ENCODE measurements at regions not wholly inside any gene's neighbourhood (a gene's known extent, or its start where the extent isn't known, plus 50 kb on each side); places are given as distances from the start of the nearest gene placed in this dataset.

DNA sequence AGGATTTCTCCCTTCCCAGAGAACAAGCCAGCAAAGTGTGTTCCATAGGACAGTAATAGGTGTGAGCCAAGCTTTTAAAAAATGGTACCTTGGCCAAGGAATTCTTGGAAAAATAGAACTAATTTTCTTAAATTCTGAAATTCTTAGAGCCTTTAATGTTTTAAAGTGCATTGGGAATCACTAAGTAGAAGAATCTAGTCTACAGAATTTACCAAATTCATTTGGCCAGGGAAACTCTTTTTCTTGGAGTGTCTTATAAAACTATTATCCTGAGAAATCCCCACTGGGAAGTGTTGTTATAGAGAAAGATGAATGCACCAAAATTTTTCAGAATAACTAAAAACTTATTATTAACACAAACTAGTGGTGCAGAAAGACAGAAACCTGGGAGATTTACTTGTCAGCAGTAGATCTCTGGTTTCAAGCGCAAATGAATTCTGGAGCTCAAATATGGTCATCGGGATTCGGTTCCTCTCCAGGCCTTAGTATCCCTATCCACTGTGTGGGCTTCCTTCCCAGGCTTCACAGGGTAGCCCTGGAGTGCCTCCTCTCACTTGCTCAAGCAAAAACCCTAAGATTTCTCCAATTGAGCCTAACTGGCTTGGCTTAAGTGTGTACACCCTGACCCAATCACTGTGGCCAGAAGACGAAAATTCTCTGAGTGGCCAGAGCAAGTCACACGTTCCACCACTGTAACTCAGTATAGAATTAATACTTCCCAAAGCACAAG is 217.8 kb downstream of the CHD9NB start:
- Histone ChIP-seq H3K4me1 (ENCODE audit: control insufficient read depth in 1 of 2, insufficient read depth in 1 of 2, low read depth in 1 of 2, low read length in 1 of 2) (no peaks in the 10 kb centered on the region), H3K4me3 (ENCODE audit: low read depth in 1 of 2, low read length in 1 of 2) (no peak overlapping the region), H3K27me3 (no peaks in the 10 kb centered on the region), H3K36me3 (no peaks in the 10 kb centered on the region), H3K27ac (no peak overlapping the region), H3K9me3 (no peaks in the 10 kb centered on the region)
- TF ChIP-seq, protein P1, sequence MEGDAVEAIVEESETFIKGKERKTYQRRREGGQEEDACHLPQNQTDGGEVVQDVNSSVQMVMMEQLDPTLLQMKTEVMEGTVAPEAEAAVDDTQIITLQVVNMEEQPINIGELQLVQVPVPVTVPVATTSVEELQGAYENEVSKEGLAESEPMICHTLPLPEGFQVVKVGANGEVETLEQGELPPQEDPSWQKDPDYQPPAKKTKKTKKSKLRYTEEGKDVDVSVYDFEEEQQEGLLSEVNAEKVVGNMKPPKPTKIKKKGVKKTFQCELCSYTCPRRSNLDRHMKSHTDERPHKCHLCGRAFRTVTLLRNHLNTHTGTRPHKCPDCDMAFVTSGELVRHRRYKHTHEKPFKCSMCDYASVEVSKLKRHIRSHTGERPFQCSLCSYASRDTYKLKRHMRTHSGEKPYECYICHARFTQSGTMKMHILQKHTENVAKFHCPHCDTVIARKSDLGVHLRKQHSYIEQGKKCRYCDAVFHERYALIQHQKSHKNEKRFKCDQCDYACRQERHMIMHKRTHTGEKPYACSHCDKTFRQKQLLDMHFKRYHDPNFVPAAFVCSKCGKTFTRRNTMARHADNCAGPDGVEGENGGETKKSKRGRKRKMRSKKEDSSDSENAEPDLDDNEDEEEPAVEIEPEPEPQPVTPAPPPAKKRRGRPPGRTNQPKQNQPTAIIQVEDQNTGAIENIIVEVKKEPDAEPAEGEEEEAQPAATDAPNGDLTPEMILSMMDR (IDR thresholded peaks at IDR 0.05), result no peak

DNA sequence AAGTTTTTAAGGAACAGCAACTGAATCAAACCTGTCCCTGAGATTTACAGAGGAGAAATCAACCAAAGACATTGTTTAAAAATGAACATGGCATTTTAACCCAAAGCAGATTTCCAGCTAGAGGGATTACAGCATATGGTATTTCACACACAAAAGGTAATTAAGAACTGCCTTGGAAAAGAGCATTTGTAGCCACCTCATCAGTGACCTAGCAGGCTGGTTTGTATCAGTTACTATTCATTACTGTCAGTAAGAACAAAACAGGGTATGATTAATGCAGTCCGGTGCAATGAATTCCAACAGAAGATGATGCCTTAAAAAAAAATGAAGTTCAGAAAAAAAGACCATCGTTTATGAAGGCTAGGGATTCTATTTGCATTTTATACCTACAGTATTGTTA is 219.9 kb downstream of the CHD9NB start:
- no peaks in the 10 kb centered on the region for H3K36me3 ChIP-seq
- H3K27ac ChIP-seq, result no peak overlapping the region
- TF ChIP-seq, protein P1 (IDR thresholded peaks at IDR 0.05), result no peak
- H3K27me3 ChIP-seq, result no peaks in the 10 kb centered on the region
- no peaks in the 10 kb centered on the region for H3K4me1 ChIP-seq (ENCODE audit: control insufficient read depth in 1 of 2, insufficient read depth in 1 of 2, low read depth in 1 of 2, low read length in 1 of 2)
- no peak overlapping the region for H3K4me3 ChIP-seq (ENCODE audit: low read depth in 1 of 2, low read length in 1 of 2)
- H3K9me3 ChIP-seq, result no peaks in the 10 kb centered on the region

DNA sequence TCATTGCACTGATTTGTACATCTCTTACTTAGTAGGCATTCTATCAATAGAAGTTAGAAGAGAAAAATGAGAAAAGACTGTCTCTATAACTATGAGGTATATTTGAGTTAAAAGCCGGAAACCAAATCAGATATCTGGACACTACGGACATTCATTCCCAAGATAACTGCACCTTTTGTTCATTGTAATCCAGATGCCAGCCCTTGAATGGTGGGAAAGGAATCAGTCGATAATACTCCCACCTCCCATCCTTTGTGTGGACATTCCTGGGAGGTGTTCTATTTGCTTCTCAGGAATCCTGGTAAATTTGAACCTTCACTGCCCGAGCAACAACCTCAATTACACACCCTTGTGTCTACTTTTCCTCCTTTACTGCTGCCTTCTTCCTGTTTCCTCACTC is 225.2 kb downstream of the CHD9NB start:
- Histone ChIP-seq H3K9me3 (no peaks in the 10 kb centered on the region), H3K27ac (no peak overlapping the region), H3K36me3 (no peaks in the 10 kb centered on the region), H3K4me1 (ENCODE audit: control insufficient read depth in 1 of 2, insufficient read depth in 1 of 2, low read depth in 1 of 2, low read length in 1 of 2) (no peaks in the 10 kb centered on the region), H3K27me3 (no peaks in the 10 kb centered on the region), H3K4me3 (ENCODE audit: low read depth in 1 of 2, low read length in 1 of 2) (no peak overlapping the region)
- TF ChIP-seq, protein P1 (IDR thresholded peaks at IDR 0.05), result no peak

DNA sequence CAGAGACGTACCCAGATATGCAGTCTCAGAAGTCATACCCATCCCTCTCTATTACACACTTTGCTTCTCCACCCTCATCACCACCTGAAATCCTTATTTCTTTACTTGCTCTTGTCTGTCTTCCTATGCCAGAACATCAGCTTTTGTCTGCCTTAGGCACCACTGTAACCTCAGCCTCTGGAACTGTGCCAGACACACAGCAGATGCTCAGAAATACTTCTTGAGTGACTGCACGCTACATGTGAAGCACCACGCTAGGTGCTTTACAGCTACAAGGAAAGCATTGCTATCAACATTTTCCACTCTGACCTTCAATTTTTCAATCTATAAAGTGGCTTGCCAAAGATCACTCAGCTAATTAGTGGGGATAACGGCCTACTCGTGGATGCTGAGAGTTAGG is 226.8 kb downstream of the CHD9NB start:
- Histone ChIP-seq H3K9me3 (no peaks in the 10 kb centered on the region), H3K36me3 (no peaks in the 10 kb centered on the region), H3K4me1 (ENCODE audit: control insufficient read depth in 1 of 2, insufficient read depth in 1 of 2, low read depth in 1 of 2, low read length in 1 of 2) (no peaks in the 10 kb centered on the region), H3K27me3 (no peaks in the 10 kb centered on the region), H3K4me3 (ENCODE audit: low read depth in 1 of 2, low read length in 1 of 2) (no peak overlapping the region), H3K27ac (no peak overlapping the region)
- TF ChIP-seq, protein P1 (IDR thresholded peaks at IDR 0.05), result no peak

DNA sequence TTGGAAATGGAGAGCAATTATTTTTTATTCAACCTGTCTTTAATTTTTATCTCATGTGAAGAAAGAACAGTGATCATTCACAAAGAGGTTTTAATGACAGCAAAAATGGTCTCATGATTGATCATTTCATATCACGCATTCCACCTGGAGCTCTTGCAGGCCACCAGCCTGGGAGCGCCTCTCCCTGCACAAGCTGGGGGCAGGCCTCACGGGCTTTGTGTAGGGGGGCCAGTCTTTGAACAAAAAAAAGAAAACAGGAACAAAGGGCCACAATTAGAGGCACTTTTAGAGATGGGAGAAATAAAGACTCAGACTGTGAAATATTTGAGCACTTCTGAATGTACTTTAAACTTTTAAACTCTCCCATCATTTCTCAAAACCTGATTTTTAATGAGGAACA is 232.9 kb downstream of the CHD9NB start:
- Histone ChIP-seq H3K4me1 (ENCODE audit: control insufficient read depth in 1 of 2, insufficient read depth in 1 of 2, low read depth in 1 of 2, low read length in 1 of 2) (no peaks in the 10 kb centered on the region), H3K4me3 (ENCODE audit: low read depth in 1 of 2, low read length in 1 of 2) (no peak overlapping the region), H3K27ac (no peak overlapping the region), H3K36me3 (no peaks in the 10 kb centered on the region), H3K27me3 (no peaks in the 10 kb centered on the region), H3K9me3 (no peaks in the 10 kb centered on the region)
- TF ChIP-seq, protein P1 (IDR thresholded peaks at IDR 0.05), result no peak
